A549 (cell line): ENCODE measurements at regions not wholly inside any gene's neighbourhood (a gene's known extent, or its start where the extent isn't known, plus 50 kb on each side); places are given as distances from the start of the nearest gene placed in this dataset.

Experiments
- CHD2 ChIP-seq: fragments of 150-350 bp; IDR thresholded peaks from 2 replicates; pipeline ENCODE4 v1.6.1; 2014; ENCODE audit warnings: low read length; ENCODE audit not compliant: partially characterized antibody
- EHF ChIP-seq: fragments of 250-450 bp; sonication (Bioruptor Pico); IDR thresholded peaks from 2 replicates; pipeline ENCODE4 v1.5.0; 2020; ENCODE audit warnings: mild to moderate bottlenecking
- POLR2A ChIP-seq: IDR thresholded peaks from 2 replicates; pipeline ENCODE4 v1.6.1; 2012; ENCODE audit warnings: mild to moderate bottlenecking, low read length
- SMC3 ChIP-seq: fragments of >200 bp; sonication (Bioruptor Twin); formaldehyde crosslinking; IDR thresholded peaks from 3 replicates; pipeline ENCODE4 v1.6.1; 2018; ENCODE audit warnings: inconsistent platforms
- SREBF2 ChIP-seq: fragments of 450-650 bp; IDR thresholded peaks from 2 replicates; pipeline ENCODE4 v1.6.1; 2014; ENCODE audit warnings: mild to moderate bottlenecking, moderate library complexity
- TF ChIP-seq, protein P1 (sequence below): fragments of >200 bp; sonication (Bioruptor Twin); formaldehyde crosslinking; IDR thresholded peaks from 3 replicates; pipeline ENCODE4 v1.5.1; 2016

DNA sequence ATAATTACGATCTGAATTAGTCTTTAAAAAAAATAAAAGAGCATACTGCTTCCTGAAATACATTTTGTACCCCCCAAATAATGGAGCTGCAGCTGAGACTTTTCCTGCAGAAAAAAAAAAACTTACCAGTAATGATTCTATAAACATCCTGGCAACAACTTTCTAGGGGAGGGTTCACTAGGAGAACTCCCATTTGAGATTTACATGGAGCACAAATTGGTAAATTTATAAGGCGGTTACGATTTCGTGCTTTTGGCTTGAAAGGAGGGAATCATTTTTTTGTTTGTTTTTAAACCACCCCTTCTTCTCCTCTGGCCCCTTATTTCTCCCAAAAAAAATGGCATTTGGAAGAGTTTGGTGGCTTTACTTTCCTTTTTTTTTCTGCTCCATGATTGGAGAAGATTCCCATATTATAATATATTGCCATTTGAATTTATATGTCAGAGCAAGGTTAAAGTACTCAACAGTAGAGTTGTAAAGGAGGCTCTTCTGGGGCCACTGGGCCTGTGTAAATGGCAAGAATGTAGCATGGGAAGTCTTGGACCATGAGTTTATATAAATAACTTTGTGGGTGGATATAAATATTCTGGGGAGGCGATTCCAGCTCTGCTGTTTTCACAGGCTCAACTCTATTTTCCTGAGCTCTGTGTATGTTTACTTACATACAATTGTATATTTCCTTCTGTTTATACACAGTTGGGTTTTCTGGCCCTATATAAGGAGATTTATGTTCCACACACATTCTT lies 159.9 kb downstream of the CSNK1G3 start:
- TF ChIP-seq, protein P1, sequence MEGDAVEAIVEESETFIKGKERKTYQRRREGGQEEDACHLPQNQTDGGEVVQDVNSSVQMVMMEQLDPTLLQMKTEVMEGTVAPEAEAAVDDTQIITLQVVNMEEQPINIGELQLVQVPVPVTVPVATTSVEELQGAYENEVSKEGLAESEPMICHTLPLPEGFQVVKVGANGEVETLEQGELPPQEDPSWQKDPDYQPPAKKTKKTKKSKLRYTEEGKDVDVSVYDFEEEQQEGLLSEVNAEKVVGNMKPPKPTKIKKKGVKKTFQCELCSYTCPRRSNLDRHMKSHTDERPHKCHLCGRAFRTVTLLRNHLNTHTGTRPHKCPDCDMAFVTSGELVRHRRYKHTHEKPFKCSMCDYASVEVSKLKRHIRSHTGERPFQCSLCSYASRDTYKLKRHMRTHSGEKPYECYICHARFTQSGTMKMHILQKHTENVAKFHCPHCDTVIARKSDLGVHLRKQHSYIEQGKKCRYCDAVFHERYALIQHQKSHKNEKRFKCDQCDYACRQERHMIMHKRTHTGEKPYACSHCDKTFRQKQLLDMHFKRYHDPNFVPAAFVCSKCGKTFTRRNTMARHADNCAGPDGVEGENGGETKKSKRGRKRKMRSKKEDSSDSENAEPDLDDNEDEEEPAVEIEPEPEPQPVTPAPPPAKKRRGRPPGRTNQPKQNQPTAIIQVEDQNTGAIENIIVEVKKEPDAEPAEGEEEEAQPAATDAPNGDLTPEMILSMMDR: no peak
- TF ChIP-seq POLR2A (no peak), CHD2 (no peak), SREBF2 (no peak), EHF (no peak), SMC3 (no peak)
